DND-41 (cell line): ENCODE measurements at regions not wholly inside any gene's neighbourhood (a gene's known extent, or its start where the extent isn't known, plus 50 kb on each side); places are given as distances from the start of the nearest gene placed in this dataset.

Experiments
- CTCF ChIP-seq: IDR thresholded peaks from 2 replicates; pipeline ENCODE4 v1.5.1; 2012; ENCODE audit warnings: borderline replicate concordance, low read length, moderate library complexity, mild to moderate bottlenecking; ENCODE audit not compliant: poor library complexity, severe bottlenecking; ENCODE audit errors: extremely low read depth
- EZH2 ChIP-seq: IDR thresholded peaks from 3 replicates; pipeline ENCODE4 v1.6.1; 2012; ENCODE audit warnings: borderline replicate concordance, low read depth, mild to moderate bottlenecking, moderate library complexity, low read length, inconsistent platforms; ENCODE audit not compliant: severe bottlenecking

- TF ChIP-seq CTCF, result no peak
- no peak for TF ChIP-seq EZH2
These were observed 116.8 kb upstream of the GRAMD1B start for GRCh38 chr11:123313262-123313661.
